Keratinocyte (primary cell): ENCODE measurements at regions not wholly inside any gene's neighbourhood (a gene's known extent, or its start where the extent isn't known, plus 50 kb on each side); places are given as distances from the start of the nearest gene placed in this dataset.

Experiments used
- DNase-seq: peaks from one replicate; pipeline ENCODE4 v3.0.0-alpha.2; 2011; ENCODE audit warnings: low read depth, missing footprints, low spot score
- FAIRE-seq: peaks from 2 replicates; lab custom pipeline; 2011; peaks lifted over from hg19 to GRCh38; lab: Jason Lieb, UNC
- H2AFZ ChIP-seq: 2 replicates; pipeline ENCODE4 v1.6.0; 2012; ENCODE audit warnings: low read length, control low read depth, inconsistent platforms; ENCODE audit not compliant: control insufficient read depth
- H3K27ac ChIP-seq: 2 replicates; pipeline ENCODE4 v1.5.1; 2011; ENCODE audit warnings: low read length; ENCODE audit not compliant: control insufficient read depth, insufficient read depth
- H3K27me3 ChIP-seq: 3 replicates; pipeline ENCODE4 v1.6.0; 2011; ENCODE audit warnings: low read length; ENCODE audit not compliant: control insufficient read depth, insufficient read depth; ENCODE audit errors: extremely low read depth
- H3K36me3 ChIP-seq, 2 experiments: 2 replicates in 1 of 2; 3 replicates in 1 of 2; pipeline ENCODE4 v1.5.1; 2011; ENCODE audit warnings: low read length in 2 of 2, mild to moderate bottlenecking in 1 of 2; ENCODE audit not compliant: control insufficient read depth in 2 of 2, insufficient read depth in 2 of 2; ENCODE audit errors: extremely low read depth in 1 of 2
- H3K4me1 ChIP-seq: 3 replicates; pipeline ENCODE4 v1.5.1; 2011; ENCODE audit warnings: low read length; ENCODE audit not compliant: control insufficient read depth, insufficient read depth; ENCODE audit errors: extremely low read depth
- H3K4me2 ChIP-seq: 3 replicates; pipeline ENCODE4 v1.6.0; 2011; ENCODE audit warnings: low read depth, low read length; ENCODE audit not compliant: control insufficient read depth, insufficient read depth; ENCODE audit errors: extremely low read depth
- H3K4me3 ChIP-seq, 3 experiments: fragments of 200-600 bp in 1 of 3; sonication (generic) in 1 of 3; 2 replicates in 2 of 3; 3 replicates in 1 of 3; pipeline ENCODE4 v1.5.1; 2011 to 2016; ENCODE audit warnings: low read length in 3 of 3, mild to moderate bottlenecking in 3 of 3, control low read depth in 2 of 3, inconsistent platforms in 1 of 3, low read depth in 1 of 3, mixed read lengths in 1 of 3, mixed run types in 1 of 3, moderate library complexity in 1 of 3; ENCODE audit not compliant: control insufficient read depth in 2 of 3, insufficient read depth in 2 of 3; ENCODE audit errors: extremely low read depth in 1 of 3
- H3K79me2 ChIP-seq: 2 replicates; pipeline ENCODE4 v1.6.0; 2012; ENCODE audit warnings: low read length; ENCODE audit not compliant: control insufficient read depth, insufficient read depth
- H3K9ac ChIP-seq: 3 replicates; pipeline ENCODE4 v1.6.0; 2011; ENCODE audit warnings: low read length; ENCODE audit not compliant: control insufficient read depth, insufficient read depth; ENCODE audit errors: extremely low read depth
- H3K9me1 ChIP-seq: 3 replicates; pipeline ENCODE4 v1.6.0; 2011; ENCODE audit warnings: low read length; ENCODE audit not compliant: control insufficient read depth, insufficient read depth; ENCODE audit errors: extremely low read depth
- H3K9me3 ChIP-seq: 2 replicates; pipeline ENCODE4 v1.5.1; 2012; ENCODE audit warnings: low read depth, low read length; ENCODE audit not compliant: control insufficient read depth
- H4K20me1 ChIP-seq: 3 replicates; pipeline ENCODE4 v1.6.0; 2011; ENCODE audit warnings: low read length; ENCODE audit not compliant: control insufficient read depth, insufficient read depth; ENCODE audit errors: extremely low read depth
- EZH2 ChIP-seq: IDR thresholded peaks from one replicate; pipeline ENCODE4 v1.6.1; 2012; ENCODE audit warnings: inconsistent platforms, mild to moderate bottlenecking, low read length, moderate library complexity
- dilution Hi-C: fragments of 300-500 bp; cut with MboI; formaldehyde crosslinking; loops from one replicate; pipeline ENCODE4 v1.7.0; 2020; ENCODE audit warnings: low sequenced_read_pairs; ENCODE audit not compliant: extremely low pct_ligation_motif_present
- TF ChIP-seq, protein P1 (sequence below), 3 experiments: IDR thresholded peaks in 1 of 3; conservative IDR thresholded peaks in 1 of 3; optimal IDR thresholded peaks in 1 of 3; 2 replicates in 2 of 3; 3 replicates in 1 of 3; pipeline versions ENCODE3 to v1.5.1; 2011; ENCODE audit warnings: low read length in 3 of 3, mild to moderate bottlenecking in 3 of 3, moderate library complexity in 2 of 3, control low read depth in 1 of 3, inconsistent platforms in 1 of 3; ENCODE audit not compliant: insufficient read depth in 2 of 3; ENCODE audit errors: extremely low read depth in 1 of 3

DNA sequence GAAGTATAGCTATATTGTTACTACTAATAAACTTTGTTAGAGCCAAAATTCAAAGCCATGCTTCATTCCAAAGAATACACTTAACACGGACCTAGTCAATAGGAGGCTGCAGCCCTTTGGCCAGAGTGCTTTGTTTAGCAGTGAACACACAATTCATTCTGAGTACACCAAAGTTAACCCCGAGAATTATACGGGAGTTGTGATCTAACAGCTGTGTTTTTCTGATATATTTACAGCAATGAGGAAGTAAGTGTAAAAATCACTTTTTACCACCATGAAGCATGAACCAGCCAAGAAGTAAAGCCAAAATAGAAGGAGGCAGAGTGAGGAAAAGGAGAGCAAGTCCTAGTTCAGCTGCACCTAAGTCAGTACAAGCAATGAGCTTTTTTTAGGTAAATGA is 156.8 kb upstream of the PDE3A start:
- peaks cover 4% of the 10 kb centered on the region for H3K4me1 ChIP-seq
- H2AFZ ChIP-seq: no peak overlapping the region
- no peak overlapping the region for H3K9ac ChIP-seq
- no peaks in the 10 kb centered on the region for H3K9me3 ChIP-seq
- H3K36me3 ChIP-seq: no peaks in the 10 kb centered on the region
- H3K4me2 ChIP-seq: no peak overlapping the region
- dilution Hi-C loops: no loop called here
- no peak for TF ChIP-seq EZH2
- TF ChIP-seq, protein P1, sequence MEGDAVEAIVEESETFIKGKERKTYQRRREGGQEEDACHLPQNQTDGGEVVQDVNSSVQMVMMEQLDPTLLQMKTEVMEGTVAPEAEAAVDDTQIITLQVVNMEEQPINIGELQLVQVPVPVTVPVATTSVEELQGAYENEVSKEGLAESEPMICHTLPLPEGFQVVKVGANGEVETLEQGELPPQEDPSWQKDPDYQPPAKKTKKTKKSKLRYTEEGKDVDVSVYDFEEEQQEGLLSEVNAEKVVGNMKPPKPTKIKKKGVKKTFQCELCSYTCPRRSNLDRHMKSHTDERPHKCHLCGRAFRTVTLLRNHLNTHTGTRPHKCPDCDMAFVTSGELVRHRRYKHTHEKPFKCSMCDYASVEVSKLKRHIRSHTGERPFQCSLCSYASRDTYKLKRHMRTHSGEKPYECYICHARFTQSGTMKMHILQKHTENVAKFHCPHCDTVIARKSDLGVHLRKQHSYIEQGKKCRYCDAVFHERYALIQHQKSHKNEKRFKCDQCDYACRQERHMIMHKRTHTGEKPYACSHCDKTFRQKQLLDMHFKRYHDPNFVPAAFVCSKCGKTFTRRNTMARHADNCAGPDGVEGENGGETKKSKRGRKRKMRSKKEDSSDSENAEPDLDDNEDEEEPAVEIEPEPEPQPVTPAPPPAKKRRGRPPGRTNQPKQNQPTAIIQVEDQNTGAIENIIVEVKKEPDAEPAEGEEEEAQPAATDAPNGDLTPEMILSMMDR (optimal IDR thresholded peaks at IDR 0.05 in 1 of 3, IDR thresholded peaks at IDR 0.05 in 1 of 3, conservative IDR thresholded peaks at IDR 0.05 in 1 of 3; ENCODE audit: extremely low read depth in 1 of 3, insufficient read depth in 2 of 3, low read length in 3 of 3): no peak
- H4K20me1 ChIP-seq: no peaks in the 10 kb centered on the region
- DNase-seq (no peak), FAIRE-seq (no peak)
- H3K27ac ChIP-seq: no peak overlapping the region
- no peak overlapping the region for H3K4me3 ChIP-seq
- H3K79me2 ChIP-seq: no peaks in the 10 kb centered on the region
- H3K27me3 ChIP-seq: no peaks in the 10 kb centered on the region
- H3K9me1 ChIP-seq: no peaks in the 10 kb centered on the region

DNA sequence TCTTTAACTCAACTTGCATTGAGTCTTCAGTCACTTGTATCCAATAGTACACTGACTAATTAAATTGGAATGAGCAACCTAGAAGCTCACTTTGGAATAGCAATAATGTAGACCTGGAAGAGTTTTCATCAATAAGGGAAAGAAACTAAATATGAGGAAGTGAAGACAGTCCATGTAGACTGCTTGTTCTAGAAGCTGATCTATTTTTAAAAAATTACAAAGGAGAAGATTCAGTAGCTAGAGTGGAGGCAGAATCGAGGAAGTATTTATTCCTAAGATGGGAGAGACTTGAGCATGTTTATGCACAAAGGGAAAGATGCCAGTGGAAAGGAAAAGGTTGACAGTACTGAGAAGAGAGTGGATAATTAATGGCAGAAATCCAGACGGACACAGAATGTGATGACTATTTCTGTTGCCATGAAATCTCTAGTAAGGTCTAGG is 156.3 kb upstream of the PDE3A start:
- Histone ChIP-seq H3K27me3 (no peaks in the 10 kb centered on the region), H4K20me1 (no peaks in the 10 kb centered on the region), H3K9me3 (no peaks in the 10 kb centered on the region), H3K9me1 (no peaks in the 10 kb centered on the region), H3K79me2 (no peaks in the 10 kb centered on the region), H3K4me1 (peaks cover 4% of the 10 kb centered on the region), H3K9ac (no peak overlapping the region), H3K27ac (no peak overlapping the region), H3K4me3 (no peak overlapping the region), H3K36me3 (no peaks in the 10 kb centered on the region), H3K4me2 (no peak overlapping the region), H2AFZ (no peak overlapping the region)
- dilution Hi-C loops: no loop called here
- DNase-seq: no peak
- no peak for TF ChIP-seq EZH2
- TF ChIP-seq, protein P1 (optimal IDR thresholded peaks at IDR 0.05 in 1 of 3, IDR thresholded peaks at IDR 0.05 in 1 of 3, conservative IDR thresholded peaks at IDR 0.05 in 1 of 3; ENCODE audit: extremely low read depth in 1 of 3, insufficient read depth in 2 of 3, low read length in 3 of 3): no peak
- no peak for FAIRE-seq
